GM12878 (cell line): ENCODE measurements at regions not wholly inside any gene's neighbourhood (a gene's known extent, or its start where the extent isn't known, plus 50 kb on each side); places are given as distances from the start of the nearest gene placed in this dataset.

Experiments
- ATAC-seq: fragments of 200-7000 bp; cut with Tn5 transposase; 3 replicates; pipeline ENCODE4 v1.9.1; 2020; ENCODE audit warnings: mild to moderate bottlenecking, moderate library complexity
- BruUV-seq: library from RNA; stranded (reverse); fragments of 400-500 nt; replicated peaks from 2 replicates; lab custom pipeline; 2021; lab: Mats Ljungman, UMichigan
- CTCF ChIA-PET: fragments of 300-600 bp; sonication (Branson Sonifier 250); formaldehyde crosslinking; extraction: SDS; loops from one replicate; lab custom pipeline; 2021; ENCODE audit warnings: inconsistent platforms; lab: Yijun Ruan, JAX
- POLR2A ChIA-PET: fragments of 350-600 bp; formaldehyde crosslinking; extraction: SDS; loops from one replicate; lab custom pipeline; 2021; ENCODE audit warnings: inconsistent platforms; lab: Charles Lee
- RAD21 ChIA-PET: fragments of 300-600 bp; sonication (Branson Sonifier 250); formaldehyde crosslinking; loops from one replicate; lab custom pipeline; 2023; ENCODE audit warnings: antibody characterized with exemption; ENCODE audit not compliant: unreplicated experiment; lab: Charles Lee
- SMC1A ChIA-PET: fragments of 300-600 bp; sonication (Branson Sonifier 250); formaldehyde crosslinking; loops from one replicate; lab custom pipeline; 2023; ENCODE audit not compliant: unreplicated experiment, uncharacterized antibody; lab: Charles Lee
- DNase-seq: peaks from one replicate; pipeline ENCODE4 v3.0.0-alpha.2; 2011; ENCODE audit warnings: low read depth, low spot score
- FAIRE-seq: peaks from 3 replicates; lab custom pipeline; 2011; peaks lifted over from hg19 to GRCh38; lab: Jason Lieb, UNC
- H2AFZ ChIP-seq: 2 replicates; pipeline ENCODE4 v1.6.0; 2011; ENCODE audit warnings: low read depth, low read length, control low read depth; ENCODE audit not compliant: control insufficient read depth
- H3K27ac ChIP-seq: 2 replicates; pipeline ENCODE4 v1.5.1; 2011; ENCODE audit warnings: control low read depth; ENCODE audit not compliant: control insufficient read depth, insufficient read depth
- H3K27me3 ChIP-seq, 2 experiments: replicated peaks in 1 of 2; 2 replicates each; pipeline versions ENCODE4 v1.6.0 to v1.6.1; 2011; ENCODE audit warnings: low read length in 1 of 2; ENCODE audit not compliant: control insufficient read depth in 2 of 2, insufficient read depth in 2 of 2
- H3K36me3 ChIP-seq, 2 experiments: 2 replicates each; pipeline ENCODE4 v1.5.1; 2011; ENCODE audit warnings: low read length in 1 of 2; ENCODE audit not compliant: control insufficient read depth in 2 of 2, insufficient read depth in 2 of 2
- H3K4me1 ChIP-seq: 2 replicates; pipeline ENCODE4 v1.6.1; 2011; ENCODE audit warnings: mild to moderate bottlenecking, low read length, moderate library complexity, mixed read lengths; ENCODE audit not compliant: control insufficient read depth, insufficient read depth
- H3K4me2 ChIP-seq: 2 replicates; pipeline ENCODE4 v1.6.0; 2011; ENCODE audit warnings: control low read depth; ENCODE audit not compliant: control insufficient read depth, insufficient read depth
- H3K4me3 ChIP-seq: fragments of 200-600 bp; sonication (generic); 2 replicates; pipeline ENCODE4 v1.5.1; 2016
- H3K79me2 ChIP-seq: 2 replicates; pipeline ENCODE4 v1.6.0; 2011; ENCODE audit warnings: low read length; ENCODE audit not compliant: control insufficient read depth, insufficient read depth
- H3K9ac ChIP-seq: 2 replicates; pipeline ENCODE4 v1.8.0; 2011; ENCODE audit warnings: low read length, control low read depth, mixed read lengths; ENCODE audit not compliant: control insufficient read depth, insufficient read depth
- H3K9me3 ChIP-seq: replicated peaks from 3 replicates; pipeline ENCODE4 v1.5.1; 2011; ENCODE audit warnings: mild to moderate bottlenecking, low read length; ENCODE audit not compliant: control insufficient read depth, insufficient read depth
- H4K20me1 ChIP-seq: 2 replicates; pipeline ENCODE4 v1.6.0; 2011; ENCODE audit not compliant: control insufficient read depth, insufficient read depth
- ATF7 ChIP-seq: fragments of 450-650 bp; IDR thresholded peaks from 2 replicates; pipeline ENCODE4 v1.6.1; 2016; ENCODE audit warnings: low read depth, mild to moderate bottlenecking
- FOXM1 ChIP-seq: IDR thresholded peaks from 2 replicates; pipeline ENCODE4 v1.6.1; 2012; ENCODE audit warnings: low read depth, mild to moderate bottlenecking, inconsistent platforms, low read length, moderate library complexity
- JUNB ChIP-seq: IDR thresholded peaks from 2 replicates; pipeline ENCODE4 v1.6.1; 2016; ENCODE audit warnings: antibody characterized with exemption, mild to moderate bottlenecking
- KLF5 ChIP-seq: fragments of 450-650 bp; IDR thresholded peaks from 2 replicates; pipeline ENCODE4 v1.6.1; 2014; ENCODE audit warnings: mild to moderate bottlenecking; ENCODE audit not compliant: partially characterized antibody
- SREBF2 ChIP-seq: IDR thresholded peaks from 2 replicates; pipeline ENCODE4 v1.6.1; 2012; ENCODE audit warnings: mild to moderate bottlenecking, low read length
- WGBS: methylation state at CpG from one replicate; pipeline ENCODE4 v1.1.6; 2016; ENCODE audit warnings: low lambda C conversion rate; ENCODE audit not compliant: insufficient replicate concordance, insufficient coverage; ENCODE audit errors: missing lambda C conversion rate; 5-methylcytosine and 5-hydroxymethylcytosine counted together
- in situ Hi-C: fragments of 300-500 bp; cut with MboI; formaldehyde crosslinking; loops from 9 replicates; pipeline ENCODE4 v1.14.3; 2018; ENCODE audit warnings: mixed read lengths
- intact Hi-C: fragments of 100-400 bp; cut with micrococcal nuclease; formaldehyde crosslinking; loops from one replicate; pipeline ENCODE4 v1.14.2; 2022; ENCODE audit not compliant: unreplicated experiment
- TF ChIP-seq, protein P1 (sequence below): fragments of 450-650 bp; IDR thresholded peaks from 2 replicates; pipeline ENCODE4 v1.6.1; 2018; ENCODE audit warnings: borderline replicate concordance, mild to moderate bottlenecking; ENCODE audit not compliant: partially characterized antibody
- TF ChIP-seq, protein P2 (sequence below): fragments of 450-650 bp; formaldehyde crosslinking; IDR thresholded peaks from 2 replicates; pipeline ENCODE4 v1.4.0; 2020; ENCODE audit warnings: mild to moderate bottlenecking, moderate library complexity
- TF ChIP-seq, protein P3 (sequence below): IDR thresholded peaks from 2 replicates; pipeline ENCODE4 v1.6.1; 2012; ENCODE audit warnings: low read depth, low read length, improper control_type of control experiment

DNA sequence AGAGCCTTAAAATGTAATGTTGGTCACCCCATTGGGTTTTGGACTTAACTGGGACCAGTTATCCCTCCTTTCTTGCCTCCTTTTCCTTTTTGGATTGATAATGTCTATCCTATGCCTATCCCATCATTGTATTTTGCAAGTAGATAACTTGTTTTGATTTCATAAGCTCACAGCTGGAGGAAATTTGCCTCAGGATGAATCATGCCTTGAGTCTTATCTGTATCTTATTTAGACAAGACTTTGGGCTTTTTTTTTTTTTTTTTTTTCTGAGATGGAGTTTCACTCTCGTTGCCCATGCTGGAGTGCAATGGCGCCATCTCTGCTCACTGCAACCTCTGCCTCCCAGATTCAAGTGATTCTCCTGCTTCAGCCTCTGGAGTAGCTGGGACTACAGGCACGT, 443.3 kb downstream of the DNAH5 start:
- H3K4me2 ChIP-seq: no peak overlapping the region

More for the DNA sequence above, 443.3 kb downstream of the DNAH5 start:
- ChIA-PET RAD21 (no interaction called here), CTCF (no interaction called here), POLR2A (no interaction called here), SMC1A (interaction anchor here (0.6 kb wide), 1 partner anchor 61 kb away, joined by 3 read pairs; no protein-coding TSS in a partner anchor)
- Histone ChIP-seq H3K36me3 (no peaks in the 10 kb centered on the region), H3K27ac (no peak overlapping the region), H3K9ac (no peak overlapping the region), H3K27me3 (no peaks in the 10 kb centered on the region), H2AFZ (no peak overlapping the region), H4K20me1 (no peaks in the 10 kb centered on the region), H3K79me2 (no peaks in the 10 kb centered on the region), H3K4me1 (no peaks in the 10 kb centered on the region), H3K4me3 (no peak overlapping the region), H3K9me3 (no peaks in the 10 kb centered on the region)
- in situ Hi-C loops (no loop called here), intact Hi-C loops (no loop called here)
- no TSS peak for BruUV-seq
- FAIRE-seq (no peak), DNase-seq (no peak), ATAC-seq (no peak)
- WGBS: no CpG with 5 or more reads among the region's 3 CpGs
- TF ChIP-seq, protein P1, sequence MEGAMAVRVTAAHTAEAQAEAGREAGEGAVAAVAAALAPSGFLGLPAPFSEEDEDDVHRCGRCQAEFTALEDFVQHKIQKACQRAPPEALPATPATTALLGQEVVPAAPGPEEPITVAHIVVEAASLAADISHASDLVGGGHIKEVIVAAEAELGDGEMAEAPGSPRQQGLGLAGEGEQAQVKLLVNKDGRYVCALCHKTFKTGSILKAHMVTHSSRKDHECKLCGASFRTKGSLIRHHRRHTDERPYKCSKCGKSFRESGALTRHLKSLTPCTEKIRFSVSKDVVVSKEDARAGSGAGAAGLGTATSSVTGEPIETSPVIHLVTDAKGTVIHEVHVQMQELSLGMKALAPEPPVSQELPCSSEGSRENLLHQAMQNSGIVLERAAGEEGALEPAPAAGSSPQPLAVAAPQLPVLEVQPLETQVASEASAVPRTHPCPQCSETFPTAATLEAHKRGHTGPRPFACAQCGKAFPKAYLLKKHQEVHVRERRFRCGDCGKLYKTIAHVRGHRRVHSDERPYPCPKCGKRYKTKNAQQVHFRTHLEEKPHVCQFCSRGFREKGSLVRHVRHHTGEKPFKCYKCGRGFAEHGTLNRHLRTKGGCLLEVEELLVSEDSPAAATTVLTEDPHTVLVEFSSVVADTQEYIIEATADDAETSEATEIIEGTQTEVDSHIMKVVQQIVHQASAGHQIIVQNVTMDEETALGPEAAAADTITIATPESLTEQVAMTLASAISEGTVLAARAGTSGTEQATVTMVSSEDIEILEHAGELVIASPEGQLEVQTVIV: no peak
- TF ChIP-seq, protein P2, sequence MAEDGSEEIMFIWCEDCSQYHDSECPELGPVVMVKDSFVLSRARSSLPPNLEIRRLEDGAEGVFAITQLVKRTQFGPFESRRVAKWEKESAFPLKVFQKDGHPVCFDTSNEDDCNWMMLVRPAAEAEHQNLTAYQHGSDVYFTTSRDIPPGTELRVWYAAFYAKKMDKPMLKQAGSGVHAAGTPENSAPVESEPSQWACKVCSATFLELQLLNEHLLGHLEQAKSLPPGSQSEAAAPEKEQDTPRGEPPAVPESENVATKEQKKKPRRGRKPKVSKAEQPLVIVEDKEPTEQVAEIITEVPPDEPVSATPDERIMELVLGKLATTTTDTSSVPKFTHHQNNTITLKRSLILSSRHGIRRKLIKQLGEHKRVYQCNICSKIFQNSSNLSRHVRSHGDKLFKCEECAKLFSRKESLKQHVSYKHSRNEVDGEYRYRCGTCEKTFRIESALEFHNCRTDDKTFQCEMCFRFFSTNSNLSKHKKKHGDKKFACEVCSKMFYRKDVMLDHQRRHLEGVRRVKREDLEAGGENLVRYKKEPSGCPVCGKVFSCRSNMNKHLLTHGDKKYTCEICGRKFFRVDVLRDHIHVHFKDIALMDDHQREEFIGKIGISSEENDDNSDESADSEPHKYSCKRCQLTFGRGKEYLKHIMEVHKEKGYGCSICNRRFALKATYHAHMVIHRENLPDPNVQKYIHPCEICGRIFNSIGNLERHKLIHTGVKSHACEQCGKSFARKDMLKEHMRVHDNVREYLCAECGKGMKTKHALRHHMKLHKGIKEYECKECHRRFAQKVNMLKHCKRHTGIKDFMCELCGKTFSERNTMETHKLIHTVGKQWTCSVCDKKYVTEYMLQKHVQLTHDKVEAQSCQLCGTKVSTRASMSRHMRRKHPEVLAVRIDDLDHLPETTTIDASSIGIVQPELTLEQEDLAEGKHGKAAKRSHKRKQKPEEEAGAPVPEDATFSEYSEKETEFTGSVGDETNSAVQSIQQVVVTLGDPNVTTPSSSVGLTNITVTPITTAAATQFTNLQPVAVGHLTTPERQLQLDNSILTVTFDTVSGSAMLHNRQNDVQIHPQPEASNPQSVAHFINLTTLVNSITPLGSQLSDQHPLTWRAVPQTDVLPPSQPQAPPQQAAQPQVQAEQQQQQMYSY: no peak
- no peak for TF ChIP-seq FOXM1
- no peak for TF ChIP-seq JUNB
- TF ChIP-seq, protein P3, sequence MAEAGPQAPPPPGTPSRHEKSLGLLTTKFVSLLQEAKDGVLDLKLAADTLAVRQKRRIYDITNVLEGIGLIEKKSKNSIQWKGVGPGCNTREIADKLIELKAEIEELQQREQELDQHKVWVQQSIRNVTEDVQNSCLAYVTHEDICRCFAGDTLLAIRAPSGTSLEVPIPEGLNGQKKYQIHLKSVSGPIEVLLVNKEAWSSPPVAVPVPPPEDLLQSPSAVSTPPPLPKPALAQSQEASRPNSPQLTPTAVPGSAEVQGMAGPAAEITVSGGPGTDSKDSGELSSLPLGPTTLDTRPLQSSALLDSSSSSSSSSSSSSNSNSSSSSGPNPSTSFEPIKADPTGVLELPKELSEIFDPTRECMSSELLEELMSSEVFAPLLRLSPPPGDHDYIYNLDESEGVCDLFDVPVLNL: no peak
- no peak for TF ChIP-seq KLF5
- no peak for TF ChIP-seq SREBF2
- TF ChIP-seq ATF7: no peak
